ENCODE measurements at regions not wholly inside any gene's neighbourhood (a gene's known extent, or its start where the extent isn't known, plus 50 kb on each side); places are given as distances from the start of the nearest gene placed in this dataset.

DNA sequence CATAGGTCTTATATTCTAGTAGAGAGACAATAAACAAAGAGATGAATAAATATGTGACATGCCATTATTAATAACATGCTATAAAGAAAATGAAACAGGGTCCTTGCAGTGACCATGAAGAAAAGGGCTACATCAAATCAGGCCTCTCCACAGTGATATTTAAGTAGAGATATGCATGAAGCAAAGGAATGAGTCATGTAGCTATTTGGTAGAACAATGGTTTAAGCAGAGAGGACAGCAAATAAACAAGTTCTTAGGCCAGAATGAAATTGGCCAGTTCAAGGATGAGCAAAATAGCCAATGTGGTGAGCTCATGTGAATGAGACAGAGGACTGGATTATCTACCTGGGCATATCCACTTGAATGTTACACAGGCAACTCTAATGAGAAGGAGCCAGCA, 172.2 kb upstream of the FERD3L start:
- Histone ChIP-seq H3K4me1 (no peaks in the 10 kb centered on the region), H3K36me3 (no peaks in the 10 kb centered on the region), H3K4me3 (no peak overlapping the region), H3K27me3 (no peaks in the 10 kb centered on the region), H3K9me3 (no peaks in the 10 kb centered on the region), H3K27ac (no peak overlapping the region)
- FAIRE-seq (no peak), DNase-seq (no peak), ATAC-seq (no peak)
- TF ChIP-seq, protein P1, sequence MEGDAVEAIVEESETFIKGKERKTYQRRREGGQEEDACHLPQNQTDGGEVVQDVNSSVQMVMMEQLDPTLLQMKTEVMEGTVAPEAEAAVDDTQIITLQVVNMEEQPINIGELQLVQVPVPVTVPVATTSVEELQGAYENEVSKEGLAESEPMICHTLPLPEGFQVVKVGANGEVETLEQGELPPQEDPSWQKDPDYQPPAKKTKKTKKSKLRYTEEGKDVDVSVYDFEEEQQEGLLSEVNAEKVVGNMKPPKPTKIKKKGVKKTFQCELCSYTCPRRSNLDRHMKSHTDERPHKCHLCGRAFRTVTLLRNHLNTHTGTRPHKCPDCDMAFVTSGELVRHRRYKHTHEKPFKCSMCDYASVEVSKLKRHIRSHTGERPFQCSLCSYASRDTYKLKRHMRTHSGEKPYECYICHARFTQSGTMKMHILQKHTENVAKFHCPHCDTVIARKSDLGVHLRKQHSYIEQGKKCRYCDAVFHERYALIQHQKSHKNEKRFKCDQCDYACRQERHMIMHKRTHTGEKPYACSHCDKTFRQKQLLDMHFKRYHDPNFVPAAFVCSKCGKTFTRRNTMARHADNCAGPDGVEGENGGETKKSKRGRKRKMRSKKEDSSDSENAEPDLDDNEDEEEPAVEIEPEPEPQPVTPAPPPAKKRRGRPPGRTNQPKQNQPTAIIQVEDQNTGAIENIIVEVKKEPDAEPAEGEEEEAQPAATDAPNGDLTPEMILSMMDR (IDR thresholded peaks at IDR 0.05), result no peak
- intact Hi-C loops (cut with DNase I), result no loop called here

DNA sequence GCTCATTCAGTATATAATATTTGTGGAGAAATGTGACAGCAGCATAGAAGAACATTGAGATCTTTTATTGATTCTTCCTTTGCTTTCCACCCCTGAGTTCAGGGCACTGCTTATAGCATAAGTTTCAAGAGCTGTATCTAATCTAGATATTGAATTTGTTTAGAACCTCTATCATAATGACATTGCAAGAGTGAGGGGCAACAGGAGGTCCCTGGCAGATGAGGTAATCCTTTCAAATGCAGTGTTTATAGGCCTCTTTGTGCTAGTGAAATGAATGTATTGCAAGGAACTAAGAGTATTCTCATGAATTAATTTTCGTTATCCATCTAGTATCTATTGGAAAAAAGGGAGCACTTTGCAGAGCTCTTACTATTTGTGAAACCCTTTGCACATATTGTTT, 167.2 kb upstream of the FERD3L start:
- intact Hi-C loops (cut with DNase I), result no loop called here
- no peaks in the 10 kb centered on the region for H3K36me3 ChIP-seq
- no peaks in the 10 kb centered on the region for H3K27me3 ChIP-seq
- H3K4me3 ChIP-seq, result no peak overlapping the region
- no peaks in the 10 kb centered on the region for H3K4me1 ChIP-seq
- no peaks in the 10 kb centered on the region for H3K9me3 ChIP-seq
- DNase-seq, result no peak
- ATAC-seq, result no peak
- TF ChIP-seq, protein P1 (IDR thresholded peaks at IDR 0.05), result no peak
- H3K27ac ChIP-seq, result no peak overlapping the region
- FAIRE-seq, result no peak
- 39 to 91% methylated on average over 1 of the region's 1 CpG for WGBS, 2 donors

DNA sequence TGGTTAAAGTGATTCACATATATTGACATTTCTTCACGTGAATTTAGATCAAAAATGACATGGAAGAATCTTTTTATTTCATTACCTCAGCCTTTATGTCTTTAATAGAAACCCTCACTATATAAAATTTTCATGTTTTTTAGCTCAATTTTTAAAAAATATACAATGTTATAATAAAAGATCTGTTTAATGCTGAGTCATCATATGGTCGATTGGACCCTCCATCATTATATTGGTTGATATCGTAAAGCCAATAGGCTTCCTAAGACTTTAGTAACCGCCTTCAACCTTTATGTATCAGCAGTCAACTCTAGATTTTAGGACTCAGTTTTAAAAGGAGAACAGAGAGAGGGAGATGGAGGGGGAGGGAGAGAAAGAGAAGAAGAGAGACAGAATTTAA, 162.3 kb upstream of the FERD3L start:
- Histone ChIP-seq H3K9me3 (no peaks in the 10 kb centered on the region), H3K4me1 (no peaks in the 10 kb centered on the region), H3K27me3 (no peaks in the 10 kb centered on the region), H3K36me3 (no peaks in the 10 kb centered on the region), H3K27ac (no peak overlapping the region), H3K4me3 (no peak overlapping the region)
- DNase-seq, result no peak
- no peak for ATAC-seq
- TF ChIP-seq, protein P1 (IDR thresholded peaks at IDR 0.05), result no peak
- intact Hi-C loops (cut with DNase I), result no loop called here
- 67 to 70% methylated on average over 4 of the region's 4 CpGs for WGBS, 2 donors
- FAIRE-seq, result no peak

DNA sequence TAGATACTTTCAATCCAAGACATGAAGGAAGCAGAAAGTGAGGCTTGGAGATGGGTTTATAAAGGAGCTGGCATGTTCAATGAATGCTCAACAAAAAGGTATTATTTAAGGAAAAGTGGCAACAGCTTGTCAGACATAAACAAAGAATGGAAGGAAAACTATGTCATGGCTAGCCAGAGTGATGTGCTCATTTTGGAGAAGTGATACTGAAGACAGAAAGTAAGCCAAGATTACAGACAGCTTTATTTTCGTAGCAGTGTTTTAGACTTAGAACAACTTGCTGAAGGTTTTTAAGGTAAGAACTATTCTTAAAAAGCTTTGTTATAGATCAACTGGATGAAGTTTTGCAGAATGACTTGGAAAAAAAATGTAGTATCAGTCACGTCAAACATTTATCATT, 160.5 kb upstream of the FERD3L start:
- Histone ChIP-seq H3K9me3 (no peaks in the 10 kb centered on the region), H3K4me1 (no peaks in the 10 kb centered on the region), H3K36me3 (no peaks in the 10 kb centered on the region), H3K27me3 (no peaks in the 10 kb centered on the region), H3K27ac (no peak overlapping the region), H3K4me3 (no peak overlapping the region)
- no peak for FAIRE-seq
- no peak for ATAC-seq
- intact Hi-C loops (cut with DNase I), result no loop called here
- TF ChIP-seq, protein P1 (IDR thresholded peaks at IDR 0.05), result no peak
- WGBS, 2 donors, result 50 to 64% methylated on average over 2 of the region's 2 CpGs
- DNase-seq, result no peak

DNA sequence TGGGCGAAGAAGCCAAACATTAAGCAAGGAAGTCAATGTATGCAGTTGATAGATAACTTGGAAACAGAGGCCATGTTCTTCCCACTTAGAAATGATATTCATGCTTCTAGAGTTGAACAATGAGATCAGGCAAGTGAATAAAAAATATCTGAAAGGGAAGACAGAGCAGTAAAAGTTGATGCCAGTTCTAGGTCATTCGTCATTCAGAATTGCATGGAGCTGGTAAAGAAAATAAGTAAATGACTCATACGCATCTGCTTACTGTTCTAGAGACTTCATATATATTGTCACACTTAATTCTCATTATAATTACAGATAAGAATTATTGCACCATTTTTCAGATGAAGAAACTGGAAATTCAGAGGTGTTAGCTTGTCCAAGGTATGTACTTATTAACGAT, 158.9 kb upstream of the FERD3L start:
- TF ChIP-seq, protein P1 (IDR thresholded peaks at IDR 0.05), result no peak
- Histone ChIP-seq H3K4me3 (no peak overlapping the region), H3K4me1 (no peaks in the 10 kb centered on the region), H3K27ac (no peak overlapping the region), H3K36me3 (no peaks in the 10 kb centered on the region), H3K27me3 (no peaks in the 10 kb centered on the region), H3K9me3 (no peaks in the 10 kb centered on the region)
- WGBS, 2 donors, result 70 to 83% methylated on average over 4 of the region's 4 CpGs
- intact Hi-C loops (cut with DNase I), result no loop called here
- ATAC-seq, result no peak
- no peak for DNase-seq
- FAIRE-seq, result no peak
